ENCODE measurements at regions not wholly inside any gene's neighbourhood (a gene's known extent, or its start where the extent isn't known, plus 50 kb on each side); places are given as distances from the start of the nearest gene placed in this dataset.

- no peak overlapping the region for H2AFZ ChIP-seq (ENCODE audit: low read length, unreplicated experiment)
Measured at GRCh38 chr10:8927705-8928104, 873.2 kb downstream of the GATA3 start.

GRCh38 chr10:8946451-8946850 is 892.0 kb downstream of the GATA3 start:
- no peak overlapping the region for H2AFZ ChIP-seq (ENCODE audit: low read length, unreplicated experiment)
- H3K27ac ChIP-seq (ENCODE audit: low read depth, low read length) = no peak overlapping the region
- H3K4me1 ChIP-seq (ENCODE audit: control insufficient read depth, insufficient read depth, low read length, unreplicated experiment) = no peaks in the 10 kb centered on the region
- no peaks in the 10 kb centered on the region for H3K36me3 ChIP-seq (ENCODE audit: insufficient read depth, low read length)
- no peaks in the 10 kb centered on the region for H3K79me2 ChIP-seq (ENCODE audit: control insufficient read depth, insufficient read depth, low read length, unreplicated experiment)
- H3K4me3 ChIP-seq (ENCODE audit: low read depth, low read length) = no peak overlapping the region
- H3K27me3 ChIP-seq (ENCODE audit: insufficient read depth, low read length) = no peaks in the 10 kb centered on the region

More at GRCh38 chr10:8927705-8928104, 873.2 kb downstream of the GATA3 start:
- H3K27me3 ChIP-seq (ENCODE audit: insufficient read depth, low read length) = no peaks in the 10 kb centered on the region
- H3K27ac ChIP-seq (ENCODE audit: low read depth, low read length) = no peak overlapping the region
- H3K4me1 ChIP-seq (ENCODE audit: control insufficient read depth, insufficient read depth, low read length, unreplicated experiment) = no peaks in the 10 kb centered on the region
- no peaks in the 10 kb centered on the region for H3K36me3 ChIP-seq (ENCODE audit: insufficient read depth, low read length)
- no peak overlapping the region for H3K4me3 ChIP-seq (ENCODE audit: low read depth, low read length)
- H3K79me2 ChIP-seq (ENCODE audit: control insufficient read depth, insufficient read depth, low read length, unreplicated experiment) = no peaks in the 10 kb centered on the region

GRCh38 chr10:8950978-8951377 is 896.5 kb downstream of the GATA3 start:
- H3K4me1 ChIP-seq (ENCODE audit: control insufficient read depth, insufficient read depth, low read length, unreplicated experiment) = no peaks in the 10 kb centered on the region
- H3K27ac ChIP-seq (ENCODE audit: low read depth, low read length) = no peak overlapping the region
- H3K79me2 ChIP-seq (ENCODE audit: control insufficient read depth, insufficient read depth, low read length, unreplicated experiment) = no peaks in the 10 kb centered on the region
- no peaks in the 10 kb centered on the region for H3K36me3 ChIP-seq (ENCODE audit: insufficient read depth, low read length)
- no peak overlapping the region for H3K4me3 ChIP-seq (ENCODE audit: low read depth, low read length)
- H2AFZ ChIP-seq (ENCODE audit: low read length, unreplicated experiment) = no peak overlapping the region
- no peaks in the 10 kb centered on the region for H3K27me3 ChIP-seq (ENCODE audit: insufficient read depth, low read length)

GRCh38 chr10:8951440-8952089 is 897.1 kb downstream of the GATA3 start:
- Histone ChIP-seq H2AFZ (ENCODE audit: low read length, unreplicated experiment) (no peak overlapping the region), H3K4me3 (ENCODE audit: low read depth, low read length) (no peak overlapping the region), H3K36me3 (ENCODE audit: insufficient read depth, low read length) (no peaks in the 10 kb centered on the region), H3K79me2 (ENCODE audit: control insufficient read depth, insufficient read depth, low read length, unreplicated experiment) (no peaks in the 10 kb centered on the region), H3K27ac (ENCODE audit: low read depth, low read length) (no peak overlapping the region), H3K4me1 (ENCODE audit: control insufficient read depth, insufficient read depth, low read length, unreplicated experiment) (no peaks in the 10 kb centered on the region), H3K27me3 (ENCODE audit: insufficient read depth, low read length) (no peaks in the 10 kb centered on the region)

GRCh38 chr10:8956400-8956799 is 901.9 kb downstream of the GATA3 start:
- Histone ChIP-seq H2AFZ (ENCODE audit: low read length, unreplicated experiment) (no peak overlapping the region), H3K27ac (ENCODE audit: low read depth, low read length) (no peak overlapping the region), H3K4me1 (ENCODE audit: control insufficient read depth, insufficient read depth, low read length, unreplicated experiment) (no peaks in the 10 kb centered on the region), H3K36me3 (ENCODE audit: insufficient read depth, low read length) (no peaks in the 10 kb centered on the region), H3K27me3 (ENCODE audit: insufficient read depth, low read length) (no peaks in the 10 kb centered on the region), H3K4me3 (ENCODE audit: low read depth, low read length) (no peak overlapping the region), H3K79me2 (ENCODE audit: control insufficient read depth, insufficient read depth, low read length, unreplicated experiment) (no peaks in the 10 kb centered on the region)

GRCh38 chr10:8962249-8962648 is 907.8 kb downstream of the GATA3 start:
- Histone ChIP-seq H3K4me3 (ENCODE audit: low read depth, low read length) (no peak overlapping the region), H3K27me3 (ENCODE audit: insufficient read depth, low read length) (no peaks in the 10 kb centered on the region), H3K27ac (ENCODE audit: low read depth, low read length) (no peak overlapping the region), H3K4me1 (ENCODE audit: control insufficient read depth, insufficient read depth, low read length, unreplicated experiment) (no peaks in the 10 kb centered on the region), H3K79me2 (ENCODE audit: control insufficient read depth, insufficient read depth, low read length, unreplicated experiment) (no peaks in the 10 kb centered on the region), H3K36me3 (ENCODE audit: insufficient read depth, low read length) (no peaks in the 10 kb centered on the region), H2AFZ (ENCODE audit: low read length, unreplicated experiment) (no peak overlapping the region)

- Histone ChIP-seq H3K27ac (ENCODE audit: low read depth, low read length) (no peak overlapping the region), H3K27me3 (ENCODE audit: insufficient read depth, low read length) (no peaks in the 10 kb centered on the region), H3K4me1 (ENCODE audit: control insufficient read depth, insufficient read depth, low read length, unreplicated experiment) (no peaks in the 10 kb centered on the region), H2AFZ (ENCODE audit: low read length, unreplicated experiment) (no peak overlapping the region), H3K36me3 (ENCODE audit: insufficient read depth, low read length) (no peaks in the 10 kb centered on the region), H3K4me3 (ENCODE audit: low read depth, low read length) (no peak overlapping the region), H3K79me2 (ENCODE audit: control insufficient read depth, insufficient read depth, low read length, unreplicated experiment) (no peaks in the 10 kb centered on the region)
Measured at GRCh38 chr10:8967061-8967460, 912.6 kb downstream of the GATA3 start.

- H2AFZ ChIP-seq (ENCODE audit: low read length, unreplicated experiment) = no peak overlapping the region
- H3K79me2 ChIP-seq (ENCODE audit: control insufficient read depth, insufficient read depth, low read length, unreplicated experiment) = no peaks in the 10 kb centered on the region
- H3K4me3 ChIP-seq (ENCODE audit: low read depth, low read length) = no peak overlapping the region
- no peaks in the 10 kb centered on the region for H3K4me1 ChIP-seq (ENCODE audit: control insufficient read depth, insufficient read depth, low read length, unreplicated experiment)
- no peaks in the 10 kb centered on the region for H3K36me3 ChIP-seq (ENCODE audit: insufficient read depth, low read length)
- no peak overlapping the region for H3K27ac ChIP-seq (ENCODE audit: low read depth, low read length)
- no peaks in the 10 kb centered on the region for H3K27me3 ChIP-seq (ENCODE audit: insufficient read depth, low read length)
Measured at GRCh38 chr10:8969853-8970252, 915.4 kb downstream of the GATA3 start.

- H2AFZ ChIP-seq (ENCODE audit: low read length, unreplicated experiment) = no peak overlapping the region
- no peak overlapping the region for H3K4me3 ChIP-seq (ENCODE audit: low read depth, low read length)
Measured at GRCh38 chr10:8975535-8975934, 921.0 kb downstream of the GATA3 start.

GRCh38 chr10:8978100-8978499 is 923.6 kb downstream of the GATA3 start:
- Histone ChIP-seq H3K79me2 (ENCODE audit: control insufficient read depth, insufficient read depth, low read length, unreplicated experiment) (no peaks in the 10 kb centered on the region), H3K36me3 (ENCODE audit: insufficient read depth, low read length) (no peaks in the 10 kb centered on the region), H3K27me3 (ENCODE audit: insufficient read depth, low read length) (no peaks in the 10 kb centered on the region)

More at GRCh38 chr10:8975535-8975934, 921.0 kb downstream of the GATA3 start:
- no peaks in the 10 kb centered on the region for H3K4me1 ChIP-seq (ENCODE audit: control insufficient read depth, insufficient read depth, low read length, unreplicated experiment)
- no peaks in the 10 kb centered on the region for H3K36me3 ChIP-seq (ENCODE audit: insufficient read depth, low read length)
- H3K27me3 ChIP-seq (ENCODE audit: insufficient read depth, low read length) = no peaks in the 10 kb centered on the region
- H3K27ac ChIP-seq (ENCODE audit: low read depth, low read length) = no peak overlapping the region
- no peaks in the 10 kb centered on the region for H3K79me2 ChIP-seq (ENCODE audit: control insufficient read depth, insufficient read depth, low read length, unreplicated experiment)

GRCh38 chr10:8979976-8980375 is 925.5 kb downstream of the GATA3 start:
- Histone ChIP-seq H2AFZ (ENCODE audit: low read length, unreplicated experiment) (no peak overlapping the region), H3K27ac (ENCODE audit: low read depth, low read length) (no peak overlapping the region), H3K4me3 (ENCODE audit: low read depth, low read length) (no peak overlapping the region), H3K79me2 (ENCODE audit: control insufficient read depth, insufficient read depth, low read length, unreplicated experiment) (no peaks in the 10 kb centered on the region), H3K4me1 (ENCODE audit: control insufficient read depth, insufficient read depth, low read length, unreplicated experiment) (no peaks in the 10 kb centered on the region), H3K36me3 (ENCODE audit: insufficient read depth, low read length) (no peaks in the 10 kb centered on the region), H3K27me3 (ENCODE audit: insufficient read depth, low read length) (no peaks in the 10 kb centered on the region)

More at GRCh38 chr10:8978100-8978499, 923.6 kb downstream of the GATA3 start:
- H3K4me3 ChIP-seq (ENCODE audit: low read depth, low read length) = no peak overlapping the region
- H3K4me1 ChIP-seq (ENCODE audit: control insufficient read depth, insufficient read depth, low read length, unreplicated experiment) = no peaks in the 10 kb centered on the region
- H2AFZ ChIP-seq (ENCODE audit: low read length, unreplicated experiment) = no peak overlapping the region
- H3K27ac ChIP-seq (ENCODE audit: low read depth, low read length) = no peak overlapping the region
